ENCODE measurements at regions not wholly inside any gene's neighbourhood (a gene's known extent, or its start where the extent isn't known, plus 50 kb on each side); places are given as distances from the start of the nearest gene placed in this dataset.

- TF ChIP-seq EZH2 (IDR thresholded peaks at IDR 0.05; ENCODE audit: insufficient read depth, poor library complexity, severe bottlenecking) (no peak), EZH2phosphoT487 (IDR thresholded peaks at IDR 0.05; ENCODE audit: insufficient read depth, low read depth) (no peak)
- Histone ChIP-seq H4K20me1 (ENCODE audit: insufficient read depth) (no peaks in the 10 kb centered on the region), H3K36me3 (ENCODE audit: low read depth) (no peaks in the 10 kb centered on the region), H3K9ac (no peak overlapping the region), H3K9me2 (ENCODE audit: insufficient read depth) (no peaks in the 10 kb centered on the region), H3K4me2 (ENCODE audit: unreplicated experiment) (no peak overlapping the region), H3K27ac (no peak overlapping the region), H3K4me1 (ENCODE audit: insufficient read depth) (no peaks in the 10 kb centered on the region), H3K4me3 (no peak overlapping the region), H2AFZ (no peak overlapping the region), H3K79me2 (ENCODE audit: insufficient read depth) (no peaks in the 10 kb centered on the region), H3F3A (ENCODE audit: insufficient read depth) (no peaks in the 10 kb centered on the region), H3K9me3 (ENCODE audit: low read depth) (no peaks in the 10 kb centered on the region), H3K27me3 (replicated peaks; ENCODE audit: insufficient read depth) (no peaks in the 10 kb centered on the region)
- in situ Hi-C loops (cut with MboI) = no loop called here
- WGBS, 2 experiments (ENCODE audit: low coverage in 1 of 2, low lambda C conversion rate in 2 of 2, missing lambda C conversion rate in 2 of 2) = 23 to 30% methylated on average over 13 of the region's 13 CpGs
- DNase-seq = no peak
Measured at GRCh38 chr11:116180806-116181600, 591.8 kb downstream of the BUD13 start.

- Histone ChIP-seq H3K27ac (no peak overlapping the region), H3K4me3 (no peak overlapping the region), H3K36me3 (ENCODE audit: low read depth) (no peaks in the 10 kb centered on the region), H3K9me2 (ENCODE audit: insufficient read depth) (no peaks in the 10 kb centered on the region), H3K27me3 (replicated peaks; ENCODE audit: insufficient read depth) (no peaks in the 10 kb centered on the region), H3K4me1 (ENCODE audit: insufficient read depth) (no peaks in the 10 kb centered on the region), H3K9me3 (ENCODE audit: low read depth) (no peaks in the 10 kb centered on the region), H3F3A (ENCODE audit: insufficient read depth) (no peaks in the 10 kb centered on the region), H2AFZ (no peak overlapping the region), H4K20me1 (ENCODE audit: insufficient read depth) (no peaks in the 10 kb centered on the region), H3K9ac (no peak overlapping the region), H3K4me2 (ENCODE audit: unreplicated experiment) (no peak overlapping the region), H3K79me2 (ENCODE audit: insufficient read depth) (no peaks in the 10 kb centered on the region)
- DNase-seq = no peak
- 18 to 26% methylated on average over 3 of the region's 3 CpGs for WGBS, 2 experiments (ENCODE audit: low coverage in 1 of 2, low lambda C conversion rate in 2 of 2, missing lambda C conversion rate in 2 of 2)
- TF ChIP-seq EZH2 (IDR thresholded peaks at IDR 0.05; ENCODE audit: insufficient read depth, poor library complexity, severe bottlenecking) (no peak), EZH2phosphoT487 (IDR thresholded peaks at IDR 0.05; ENCODE audit: insufficient read depth, low read depth) (no peak)
- in situ Hi-C loops (cut with MboI) = no loop called here
Measured at GRCh38 chr11:116179401-116179800, 593.4 kb downstream of the BUD13 start.

GRCh38 chr11:116177521-116178210 lies 595.1 kb downstream of the BUD13 start:
- TF ChIP-seq EZH2phosphoT487 (IDR thresholded peaks at IDR 0.05; ENCODE audit: insufficient read depth, low read depth) = no peak
- no peak for TF ChIP-seq EZH2 (IDR thresholded peaks at IDR 0.05; ENCODE audit: insufficient read depth, poor library complexity, severe bottlenecking)

GRCh38 chr11:116176484-116177005 lies 596.2 kb downstream of the BUD13 start:
- H3K79me2 ChIP-seq (ENCODE audit: insufficient read depth) = no peaks in the 10 kb centered on the region
- H3K9me2 ChIP-seq (ENCODE audit: insufficient read depth) = no peaks in the 10 kb centered on the region
- in situ Hi-C loops (cut with MboI) = no loop called here
- no peak for DNase-seq
- no peaks in the 10 kb centered on the region for H3K36me3 ChIP-seq (ENCODE audit: low read depth)
- H3K4me3 ChIP-seq = no peak overlapping the region
- no peaks in the 10 kb centered on the region for H3K4me1 ChIP-seq (ENCODE audit: insufficient read depth)
- no peak overlapping the region for H2AFZ ChIP-seq
- H3K27me3 ChIP-seq (replicated peaks; ENCODE audit: insufficient read depth) = no peaks in the 10 kb centered on the region
- H3K9ac ChIP-seq = no peak overlapping the region
- WGBS, 2 experiments (ENCODE audit: low coverage in 1 of 2, low lambda C conversion rate in 2 of 2, missing lambda C conversion rate in 2 of 2) = 21 to 30% methylated on average over 6 of the region's 6 CpGs
- no peak for TF ChIP-seq EZH2phosphoT487 (IDR thresholded peaks at IDR 0.05; ENCODE audit: insufficient read depth, low read depth)
- TF ChIP-seq EZH2 (IDR thresholded peaks at IDR 0.05; ENCODE audit: insufficient read depth, poor library complexity, severe bottlenecking) = no peak
- no peaks in the 10 kb centered on the region for H4K20me1 ChIP-seq (ENCODE audit: insufficient read depth)
- no peaks in the 10 kb centered on the region for H3K9me3 ChIP-seq (ENCODE audit: low read depth)
- H3K4me2 ChIP-seq (ENCODE audit: unreplicated experiment) = no peak overlapping the region
- no peak overlapping the region for H3K27ac ChIP-seq
- no peaks in the 10 kb centered on the region for H3F3A ChIP-seq (ENCODE audit: insufficient read depth)

More at GRCh38 chr11:116177521-116178210, 595.1 kb downstream of the BUD13 start:
- Histone ChIP-seq H3F3A (ENCODE audit: insufficient read depth) (no peaks in the 10 kb centered on the region), H3K4me1 (ENCODE audit: insufficient read depth) (no peaks in the 10 kb centered on the region), H3K9me2 (ENCODE audit: insufficient read depth) (no peaks in the 10 kb centered on the region), H3K27me3 (replicated peaks; ENCODE audit: insufficient read depth) (no peaks in the 10 kb centered on the region), H3K9me3 (ENCODE audit: low read depth) (no peaks in the 10 kb centered on the region), H4K20me1 (ENCODE audit: insufficient read depth) (no peaks in the 10 kb centered on the region), H3K79me2 (ENCODE audit: insufficient read depth) (no peaks in the 10 kb centered on the region), H3K4me2 (ENCODE audit: unreplicated experiment) (no peak overlapping the region), H3K4me3 (no peak overlapping the region), H3K9ac (no peak overlapping the region), H3K36me3 (ENCODE audit: low read depth) (no peaks in the 10 kb centered on the region), H3K27ac (no peak overlapping the region), H2AFZ (no peak overlapping the region)
- 37 to 49% methylated on average over 4 of the region's 4 CpGs for WGBS, 2 experiments (ENCODE audit: low coverage in 1 of 2, low lambda C conversion rate in 2 of 2, missing lambda C conversion rate in 2 of 2)
- in situ Hi-C loops (cut with MboI) = no loop called here
- no peak for DNase-seq

Measured in GM23248 (cell line).